CD4-positive, alpha-beta T cell (primary cell): ENCODE measurements at regions not wholly inside any gene's neighbourhood (a gene's known extent, or its start where the extent isn't known, plus 50 kb on each side); places are given as distances from the start of the nearest gene placed in this dataset.
A peak's percentile ranks its signal among the peaks of the same experiment; 100 is the strongest.

Experiments used
- ATAC-seq: fragments of 200-7000 bp; cut with Tn5 transposase; one replicate; pipeline ENCODE4 v1.10.0; 2022; ENCODE audit warnings: mild to moderate bottlenecking; ENCODE audit not compliant: poor library complexity
- CTCF ChIA-PET: fragments of 350-600 bp; sonication (Branson Sonifier 250); formaldehyde crosslinking; loops from one replicate; lab custom pipeline; 2021; ENCODE audit warnings: antibody characterized with exemption, inconsistent platforms; lab: Charles Lee
- POLR2A ChIA-PET: fragments of 350-600 bp; sonication (Branson Sonifier 250); formaldehyde crosslinking; loops from one replicate; lab custom pipeline; 2021; ENCODE audit warnings: antibody characterized with exemption, inconsistent platforms; lab: Charles Lee
- DNase-seq, 14 experiments: peaks; one replicate each; pipeline ENCODE4 v3.0.0-alpha.2; 2013 to 2020; ENCODE audit warnings: mixed read lengths in 2 of 14
- H3K27ac ChIP-seq, 2 donors: one replicate each; pipeline versions ENCODE4 v1.5.1 to v1.7.0; 2013; ENCODE audit warnings: low read length in 2 of 2, low read depth in 1 of 2, mild to moderate bottlenecking in 1 of 2
- H3K27me3 ChIP-seq, 2 experiments: 1 replicate in 1 of 2; 2 replicates in 1 of 2; pipeline versions ENCODE4 v1.6.1 to v1.7.0; 2013; ENCODE audit warnings: low read length in 2 of 2, control low read depth in 1 of 2, mild to moderate bottlenecking in 1 of 2, moderate library complexity in 1 of 2; ENCODE audit not compliant: insufficient read depth in 2 of 2, control insufficient read depth in 1 of 2
- H3K36me3 ChIP-seq: one replicate; pipeline ENCODE4 v1.6.1; 2013; ENCODE audit warnings: low read length, control low read depth; ENCODE audit not compliant: insufficient read depth
- H3K4me1 ChIP-seq: one replicate; pipeline ENCODE4 v1.6.1; 2013; ENCODE audit warnings: low read length, control low read depth; ENCODE audit not compliant: insufficient read depth
- H3K4me3 ChIP-seq: one replicate; pipeline ENCODE4 v1.5.1; 2013; ENCODE audit warnings: mild to moderate bottlenecking, low read length, moderate library complexity
- H3K9me3 ChIP-seq, 2 experiments: 1 replicate in 1 of 2; 2 replicates in 1 of 2; pipeline versions ENCODE4 v1.6.1 to v1.7.0; 2013; ENCODE audit warnings: low read length in 2 of 2, mild to moderate bottlenecking in 2 of 2, control low read depth in 1 of 2, moderate library complexity in 1 of 2; ENCODE audit not compliant: control insufficient read depth in 1 of 2, insufficient read depth in 1 of 2
- H3K27ac Mint-ChIP-seq: one replicate; pipeline ENCODE4 v1.8.0; 2020; ENCODE audit warnings: mixed read lengths
- H3K27me3 Mint-ChIP-seq: one replicate; pipeline ENCODE4 v1.8.0; 2021; ENCODE audit warnings: mixed read lengths
- H3K36me3 Mint-ChIP-seq: one replicate; pipeline ENCODE4 v1.8.0; 2021; ENCODE audit warnings: low read depth, mixed read lengths
- H3K4me1 Mint-ChIP-seq: one replicate; pipeline ENCODE4 v1.8.0; 2021; ENCODE audit warnings: low read depth, mixed read lengths
- H3K4me3 Mint-ChIP-seq: one replicate; pipeline ENCODE4 v1.8.0; 2020; ENCODE audit warnings: mild to moderate bottlenecking, mixed read lengths
- H3K9me3 Mint-ChIP-seq: one replicate; pipeline ENCODE4 v1.8.0; 2020; ENCODE audit warnings: mixed read lengths
- intact Hi-C, 2 experiments: fragments of 100-400 bp; cut with DNase I in 1 of 2; cut with micrococcal nuclease in 1 of 2; formaldehyde crosslinking; loops; one replicate each; pipeline versions ENCODE4 v1.15.1 to v1.9.0; 2023 to 2025; cut with DNase I, micrococcal nuclease
- TF ChIP-seq, protein P1 (sequence below): fragments of 200-600 bp; IDR thresholded peaks from one replicate; pipeline ENCODE4 v1.8.0; 2022; ENCODE audit warnings: antibody characterized with exemption, mild to moderate bottlenecking

DNA sequence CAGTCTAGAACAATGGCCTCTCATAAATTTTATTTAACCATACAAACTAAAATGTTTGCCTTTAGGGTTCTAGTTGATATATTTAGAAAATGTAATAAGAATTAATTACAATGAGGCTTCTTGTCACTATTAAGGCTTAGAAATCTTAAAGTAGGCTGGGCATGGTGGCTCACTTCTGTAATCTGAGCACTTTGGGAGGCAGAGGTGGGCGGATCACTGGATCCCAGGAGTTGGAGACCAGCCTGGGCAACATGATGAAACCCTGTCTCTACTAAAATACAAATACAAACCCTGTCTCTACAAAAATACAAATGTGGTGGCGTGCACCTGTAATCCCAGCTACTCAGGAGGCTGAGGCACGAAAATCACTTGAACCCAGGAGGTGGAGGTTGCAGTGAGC is 99.0 kb upstream of the ADGRF1 start:
- H3K9me3 ChIP-seq = no peaks in the 10 kb centered on the region
- ChIA-PET POLR2A (interaction anchor here (1.6 kb wide), 1 partner anchor 62 kb away, joined by 3 read pairs; no protein-coding TSS in a partner anchor), CTCF (no interaction called here)
- no peaks in the 10 kb centered on the region for H3K36me3 Mint-ChIP-seq
- DNase-seq (no peak), ATAC-seq (no peak)
- H3K4me3 ChIP-seq = no peak overlapping the region
- no peaks in the 10 kb centered on the region for H3K27me3 Mint-ChIP-seq
- H3K27ac ChIP-seq = no peak overlapping the region
- H3K36me3 ChIP-seq = no peaks in the 10 kb centered on the region
- TF ChIP-seq, protein P1, sequence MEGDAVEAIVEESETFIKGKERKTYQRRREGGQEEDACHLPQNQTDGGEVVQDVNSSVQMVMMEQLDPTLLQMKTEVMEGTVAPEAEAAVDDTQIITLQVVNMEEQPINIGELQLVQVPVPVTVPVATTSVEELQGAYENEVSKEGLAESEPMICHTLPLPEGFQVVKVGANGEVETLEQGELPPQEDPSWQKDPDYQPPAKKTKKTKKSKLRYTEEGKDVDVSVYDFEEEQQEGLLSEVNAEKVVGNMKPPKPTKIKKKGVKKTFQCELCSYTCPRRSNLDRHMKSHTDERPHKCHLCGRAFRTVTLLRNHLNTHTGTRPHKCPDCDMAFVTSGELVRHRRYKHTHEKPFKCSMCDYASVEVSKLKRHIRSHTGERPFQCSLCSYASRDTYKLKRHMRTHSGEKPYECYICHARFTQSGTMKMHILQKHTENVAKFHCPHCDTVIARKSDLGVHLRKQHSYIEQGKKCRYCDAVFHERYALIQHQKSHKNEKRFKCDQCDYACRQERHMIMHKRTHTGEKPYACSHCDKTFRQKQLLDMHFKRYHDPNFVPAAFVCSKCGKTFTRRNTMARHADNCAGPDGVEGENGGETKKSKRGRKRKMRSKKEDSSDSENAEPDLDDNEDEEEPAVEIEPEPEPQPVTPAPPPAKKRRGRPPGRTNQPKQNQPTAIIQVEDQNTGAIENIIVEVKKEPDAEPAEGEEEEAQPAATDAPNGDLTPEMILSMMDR = no peak
- H3K27ac Mint-ChIP-seq = no peak overlapping the region
- intact Hi-C loops = no loop called here
- no peaks in the 10 kb centered on the region for H3K9me3 Mint-ChIP-seq
- H3K4me1 Mint-ChIP-seq = no peaks in the 10 kb centered on the region
- H3K27me3 ChIP-seq = no peaks in the 10 kb centered on the region
- no peak overlapping the region for H3K4me3 Mint-ChIP-seq
- no peaks in the 10 kb centered on the region for H3K4me1 ChIP-seq

DNA sequence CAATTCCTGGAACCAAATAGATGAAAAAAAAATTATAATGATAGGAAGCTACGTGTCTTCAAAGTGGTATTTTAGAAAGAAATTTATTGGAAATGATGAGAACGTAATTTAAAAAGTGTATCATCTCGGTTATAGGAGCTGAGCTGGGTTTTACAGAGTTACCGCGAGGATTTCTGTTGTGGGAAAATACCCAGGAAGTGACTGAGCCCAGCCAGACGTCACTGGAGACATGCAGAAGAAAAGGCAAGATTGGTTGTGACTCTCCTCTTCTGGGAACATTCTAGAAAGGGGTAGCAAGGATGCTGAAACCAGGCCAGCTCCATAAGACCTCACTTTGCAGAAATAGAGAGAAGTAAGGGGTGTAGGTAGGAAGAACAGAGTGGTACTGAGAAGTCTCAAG is 95.9 kb upstream of the ADGRF1 start:
- ChIA-PET POLR2A (no interaction called here), CTCF (no interaction called here)
- TF ChIP-seq, protein P1 = no peak
- Histone ChIP-seq H3K9me3 (no peaks in the 10 kb centered on the region), H3K4me3 (no peak overlapping the region), H3K36me3 (no peaks in the 10 kb centered on the region), H3K27me3 (no peaks in the 10 kb centered on the region), H3K27ac (no peak overlapping the region), H3K4me1 (no peaks in the 10 kb centered on the region)
- H3K27ac Mint-ChIP-seq = no peak overlapping the region
- H3K27me3 Mint-ChIP-seq = peaks cover 4% of the 10 kb centered on the region
- peak in 2 of 14 experiments; percentile 11 to 13 for DNase-seq
- H3K36me3 Mint-ChIP-seq = no peaks in the 10 kb centered on the region
- no peak for ATAC-seq
- H3K4me1 Mint-ChIP-seq = no peaks in the 10 kb centered on the region
- H3K4me3 Mint-ChIP-seq = no peak overlapping the region
- intact Hi-C loops = no loop called here
- H3K9me3 Mint-ChIP-seq = no peaks in the 10 kb centered on the region

GRCh38 chr6:47137073-47137472 is 94.9 kb upstream of the ADGRF1 start:
- TF ChIP-seq, protein P1 = no peak
- ATAC-seq = no peak
- no peaks in the 10 kb centered on the region for H3K9me3 Mint-ChIP-seq

More at GRCh38 chr6:47137073-47137472, 94.9 kb upstream of the ADGRF1 start:
- H3K4me3 ChIP-seq = no peak overlapping the region
- CTCF ChIA-PET = no interaction called here
- H3K9me3 ChIP-seq = no peaks in the 10 kb centered on the region
- Mint-ChIP-seq H3K36me3 (no peaks in the 10 kb centered on the region), H3K4me3 (no peak overlapping the region), H3K4me1 (no peaks in the 10 kb centered on the region), H3K27me3 (peaks cover 10% of the 10 kb centered on the region), H3K27ac (no peak overlapping the region)
- H3K27me3 ChIP-seq = no peaks in the 10 kb centered on the region
- POLR2A ChIA-PET = no interaction called here
- H3K27ac ChIP-seq = no peak overlapping the region
- DNase-seq = no peak
- intact Hi-C loops = no loop called here
- H3K4me1 ChIP-seq = no peaks in the 10 kb centered on the region
- no peaks in the 10 kb centered on the region for H3K36me3 ChIP-seq
